Activated CD4-positive, alpha-beta T cell treated with anti-CD3 and anti-CD28 coated beads, Interleukin-2, amount 50 U/mL, for 1 hour (primary cell): ENCODE measurements at regions not wholly inside any gene's neighbourhood (a gene's known extent, or its start where the extent isn't known, plus 50 kb on each side); places are given as distances from the start of the nearest gene placed in this dataset.
"Not testable (repeated sequence)": the region's sequence is repeated elsewhere in the genome, so short reads cannot be mapped to it uniquely, and the experiment has no call there.

ENCODE experiments used
- DNase-seq: peaks from one replicate; pipeline ENCODE4 v3.0.0-alpha.2; 2020

- no peak for DNase-seq
Observed at GRCh38 chr5:154702477-154702876, 52.7 kb upstream of the LARP1 start.

- not testable (repeated sequence) for DNase-seq
Observed at GRCh38 chr5:154701725-154702124, 53.5 kb upstream of the LARP1 start.

- no peak for DNase-seq
Observed at GRCh38 chr5:154701181-154701580, 54.0 kb upstream of the LARP1 start.

- DNase-seq, result not testable (repeated sequence)
Observed at GRCh38 chr5:154700289-154700928, 54.8 kb upstream of the LARP1 start.

GRCh38 chr5:154698763-154699162, 56.4 kb upstream of the LARP1 start:
- DNase-seq, result no peak

- DNase-seq, result no peak
Observed at GRCh38 chr5:154697371-154697770, 57.8 kb upstream of the LARP1 start.

- DNase-seq, result no peak
Observed at GRCh38 chr5:154696891-154697290, 58.3 kb upstream of the LARP1 start.

- DNase-seq, result no peak
Observed at GRCh38 chr5:154694159-154694558, 61.0 kb upstream of the LARP1 start.

GRCh38 chr5:154690488-154690887, 64.7 kb upstream of the LARP1 start:
- no peak for DNase-seq

- no peak for DNase-seq
Observed at GRCh38 chr5:154686490-154686889, 68.7 kb upstream of the LARP1 start.

GRCh38 chr5:154683101-154683880, 71.9 kb upstream of the LARP1 start:
- DNase-seq, result no peak

GRCh38 chr5:154679501-154679900, 75.7 kb upstream of the LARP1 start:
- no peak for DNase-seq

- DNase-seq, result no peak
Observed at GRCh38 chr5:154677921-154678320, 77.3 kb upstream of the LARP1 start.

- DNase-seq, result no peak
Observed at GRCh38 chr5:154676508-154676907, 78.7 kb upstream of the LARP1 start.

- no peak for DNase-seq
Observed at GRCh38 chr5:154674029-154674428, 81.1 kb upstream of the LARP1 start.

GRCh38 chr5:154673506-154673905, 81.7 kb upstream of the LARP1 start:
- no peak for DNase-seq

GRCh38 chr5:154669913-154670312, 85.3 kb upstream of the LARP1 start:
- DNase-seq, result not testable (repeated sequence)

- no peak for DNase-seq
Observed at GRCh38 chr5:154669402-154669801, 85.8 kb upstream of the LARP1 start.

GRCh38 chr5:154664869-154665268, 90.3 kb upstream of the LARP1 start:
- DNase-seq, result no peak

GRCh38 chr5:154663424-154663823, 91.8 kb upstream of the LARP1 start:
- no peak for DNase-seq

GRCh38 chr5:154654486-154655371, 100.4 kb upstream of the LARP1 start:
- no peak for DNase-seq

- no peak for DNase-seq
Observed at GRCh38 chr5:154653764-154654485, 101.3 kb upstream of the LARP1 start.

GRCh38 chr5:154653418-154653763, 101.8 kb upstream of the LARP1 start:
- no peak for DNase-seq
